H1 (cell line): ENCODE measurements at regions not wholly inside any gene's neighbourhood (a gene's known extent, or its start where the extent isn't known, plus 50 kb on each side); places are given as distances from the start of the nearest gene placed in this dataset.
"Not testable (repeated sequence)": the region's sequence is repeated elsewhere in the genome, so short reads cannot be mapped to it uniquely, and the experiment has no call there.

Source experiments
- CTCF ChIA-PET: fragments of 300-600 bp; sonication (Branson Sonifier 250); formaldehyde crosslinking; loops from one replicate; lab custom pipeline; 2021; ENCODE audit not compliant: partially characterized antibody; lab: Charles Lee
- POLR2A ChIA-PET: fragments of 300-600 bp; sonication (Branson Sonifier 250); formaldehyde crosslinking; loops from one replicate; lab custom pipeline; 2021; ENCODE audit warnings: inconsistent platforms; ENCODE audit not compliant: partially characterized antibody; lab: Charles Lee
- DNase-seq, 2 experiments: peaks; one replicate each; pipeline versions ENCODE4 v3.0.0 to v3.0.0-alpha.2; 2010 to 2022; ENCODE audit warnings: low spot score in 2 of 2, low read depth in 1 of 2, mixed read lengths in 1 of 2
- FAIRE-seq: peaks from 2 replicates; lab custom pipeline; 2011; peaks lifted over from hg19 to GRCh38; lab: Jason Lieb, UNC
- H2AFZ ChIP-seq: 2 replicates; pipeline ENCODE4 v1.8.1; 2012; ENCODE audit warnings: low read length, inconsistent platforms
- H2AK5ac ChIP-seq: 2 replicates; pipeline ENCODE4 v1.6.1; 2013; ENCODE audit warnings: low read depth, low read length
- H2BK120ac ChIP-seq: replicated peaks from 2 replicates; pipeline ENCODE3; 2013; ENCODE audit warnings: low read depth, low read length, inconsistent platforms
- H2BK12ac ChIP-seq: 2 replicates; pipeline ENCODE4 v1.6.1; 2013; ENCODE audit warnings: low read depth, low read length
- H2BK15ac ChIP-seq: 2 replicates; pipeline ENCODE4 v1.6.1; 2013; ENCODE audit warnings: low read length
- H2BK20ac ChIP-seq: 2 replicates; pipeline ENCODE4 v1.6.1; 2013; ENCODE audit warnings: low read length
- H2BK5ac ChIP-seq: 2 replicates; pipeline ENCODE4 v1.6.1; 2013; ENCODE audit warnings: low read depth, low read length
- H3K14ac ChIP-seq: 2 replicates; pipeline ENCODE4 v1.6.1; 2013; ENCODE audit warnings: inconsistent platforms; ENCODE audit not compliant: insufficient read length
- H3K18ac ChIP-seq: 2 replicates; pipeline ENCODE4 v1.6.1; 2013; ENCODE audit warnings: low read length; ENCODE audit errors: extremely low read depth
- H3K23ac ChIP-seq: 2 replicates; pipeline ENCODE4 v1.6.1; 2013; ENCODE audit warnings: inconsistent platforms; ENCODE audit not compliant: insufficient read length
- H3K23me2 ChIP-seq: 2 replicates; pipeline ENCODE4 v1.6.1; 2013; ENCODE audit warnings: low read depth, low read length
- H3K27ac ChIP-seq: 2 replicates; pipeline ENCODE4 v1.6.1; 2011; ENCODE audit warnings: low read depth, low read length, inconsistent platforms
- H3K27me3 ChIP-seq, 4 experiments: replicated peaks in 1 of 4; 1 replicate in 1 of 4; 2 replicates in 3 of 4; pipeline versions ENCODE4 v1.6.1 to v1.8.1; 2011 to 2013; ENCODE audit warnings: low read length in 3 of 4, mild to moderate bottlenecking in 3 of 4, inconsistent platforms in 2 of 4, mixed read lengths in 2 of 4, moderate library complexity in 1 of 4; ENCODE audit not compliant: control insufficient read depth in 3 of 4, insufficient read depth in 3 of 4; ENCODE audit errors: extremely low read depth in 1 of 4
- H3K36me3 ChIP-seq, 4 experiments: 2 replicates each; pipeline versions ENCODE4 v1.6.1 to v1.8.1; 2011 to 2013; ENCODE audit warnings: mild to moderate bottlenecking in 4 of 4, low read length in 3 of 4, moderate library complexity in 2 of 4, control low read depth in 1 of 4, inconsistent platforms in 1 of 4; ENCODE audit not compliant: insufficient read depth in 4 of 4, control insufficient read depth in 2 of 4
- H3K4ac ChIP-seq: replicated peaks from 2 replicates; pipeline ENCODE3; 2013; ENCODE audit warnings: low read length, low read depth, mixed read lengths, inconsistent platforms; ENCODE audit not compliant: insufficient read length
- H3K4me1 ChIP-seq, 4 experiments: replicated peaks in 1 of 4; 1 replicate in 1 of 4; 2 replicates in 3 of 4; pipeline versions ENCODE4 v1.6.1 to v1.8.1; 2011 to 2013; ENCODE audit warnings: low read length in 3 of 4, inconsistent platforms in 2 of 4, mixed read lengths in 1 of 4; ENCODE audit not compliant: insufficient read depth in 4 of 4, control insufficient read depth in 3 of 4
- H3K4me2 ChIP-seq, 2 experiments: 2 replicates each; pipeline versions ENCODE4 v1.6.1 to v1.8.1; 2011 to 2013; ENCODE audit warnings: low read depth in 2 of 2, low read length in 2 of 2, control low read depth in 1 of 2, inconsistent platforms in 1 of 2, mild to moderate bottlenecking in 1 of 2; ENCODE audit not compliant: insufficient read depth in 1 of 2
- H3K4me3 ChIP-seq, 4 experiments: fragments of 200-600, 300-600 bp in 1 of 4; sonication (generic), shearing (Covaris generic), sonication (Bioruptor Twin) in 1 of 4; 2 replicates each; pipeline versions ENCODE4 v1.5.1 to v1.8.1; 2011 to 2016; ENCODE audit warnings: low read length in 4 of 4, low read depth in 3 of 4, control low read depth in 2 of 4, inconsistent platforms in 2 of 4, mild to moderate bottlenecking in 2 of 4, mixed read lengths in 1 of 4, moderate library complexity in 1 of 4; ENCODE audit not compliant: insufficient read depth in 2 of 4; ENCODE audit errors: extremely low read depth in 1 of 4
- H3K56ac ChIP-seq: replicated peaks from 2 replicates; pipeline ENCODE3; 2013; ENCODE audit warnings: low read depth, mild to moderate bottlenecking, mixed read lengths, low read length, inconsistent platforms; ENCODE audit not compliant: insufficient read length
- H3K79me1 ChIP-seq: 2 replicates; pipeline ENCODE4 v1.6.1; 2013; ENCODE audit warnings: low read depth, low read length, control low read depth
- H3K79me2 ChIP-seq, 2 experiments: 2 replicates each; pipeline versions ENCODE4 v1.6.1 to v1.8.1; 2012 to 2013; ENCODE audit warnings: low read length in 2 of 2, mild to moderate bottlenecking in 2 of 2, inconsistent platforms in 1 of 2; ENCODE audit not compliant: insufficient read depth in 2 of 2, control insufficient read depth in 1 of 2
- H3K9ac ChIP-seq, 4 experiments: replicated peaks in 1 of 4; 1 replicate in 1 of 4; 2 replicates in 3 of 4; pipeline versions ENCODE4 v1.6.1 to v1.8.1; 2011 to 2013; ENCODE audit warnings: low read depth in 3 of 4, low read length in 3 of 4, control low read depth in 2 of 4, mild to moderate bottlenecking in 2 of 4, moderate library complexity in 2 of 4, inconsistent platforms in 1 of 4; ENCODE audit errors: extremely low read depth in 1 of 4
- H3K9me3 ChIP-seq, 2 experiments: 2 replicates each; pipeline versions ENCODE4 v1.6.1 to v1.8.1; 2012 to 2013; ENCODE audit warnings: mild to moderate bottlenecking in 2 of 2, moderate library complexity in 2 of 2, control low read depth in 1 of 2, inconsistent platforms in 1 of 2, low read depth in 1 of 2, low read length in 1 of 2, mixed read lengths in 1 of 2; ENCODE audit not compliant: insufficient read depth in 2 of 2
- H4K20me1 ChIP-seq, 2 experiments: replicated peaks in 1 of 2; 2 replicates each; pipeline versions ENCODE3 to v1.8.1; 2011 to 2013; ENCODE audit warnings: inconsistent platforms in 2 of 2, low read length in 2 of 2, mild to moderate bottlenecking in 1 of 2; ENCODE audit not compliant: insufficient read depth in 2 of 2, control insufficient read depth in 1 of 2
- H4K5ac ChIP-seq: 2 replicates; pipeline ENCODE4 v1.6.1; 2013; ENCODE audit warnings: low read length, low read depth, mixed read lengths, inconsistent platforms; ENCODE audit not compliant: insufficient read length
- H4K8ac ChIP-seq: 2 replicates; pipeline ENCODE4 v1.8.0; 2013; ENCODE audit warnings: mild to moderate bottlenecking, moderate library complexity, low read length, inconsistent platforms; ENCODE audit not compliant: insufficient read depth; ENCODE audit errors: extremely low read depth
- H4K91ac ChIP-seq: replicated peaks from 2 replicates; pipeline ENCODE3; 2013; ENCODE audit warnings: low read length, mixed read lengths, inconsistent platforms; ENCODE audit not compliant: insufficient read length
- WGBS, 2 experiments: shearing (Covaris generic) in 1 of 2; methylation state at CpG; one replicate each; pipeline versions ENCODE4 v1.1.6 to v1.1.7; 2013 to 2015; ENCODE audit warnings: low lambda C conversion rate in 2 of 2, mixed read lengths in 2 of 2, inconsistent platforms in 1 of 2, low coverage in 1 of 2, missing lambda C conversion rate in 1 of 2; ENCODE audit not compliant: insufficient replicate concordance in 2 of 2, insufficient coverage in 1 of 2, insufficient read length in 1 of 2; ENCODE audit errors: extremely low coverage in 1 of 2, missing lambda C conversion rate in 1 of 2; 5-methylcytosine and 5-hydroxymethylcytosine counted together

DNA sequence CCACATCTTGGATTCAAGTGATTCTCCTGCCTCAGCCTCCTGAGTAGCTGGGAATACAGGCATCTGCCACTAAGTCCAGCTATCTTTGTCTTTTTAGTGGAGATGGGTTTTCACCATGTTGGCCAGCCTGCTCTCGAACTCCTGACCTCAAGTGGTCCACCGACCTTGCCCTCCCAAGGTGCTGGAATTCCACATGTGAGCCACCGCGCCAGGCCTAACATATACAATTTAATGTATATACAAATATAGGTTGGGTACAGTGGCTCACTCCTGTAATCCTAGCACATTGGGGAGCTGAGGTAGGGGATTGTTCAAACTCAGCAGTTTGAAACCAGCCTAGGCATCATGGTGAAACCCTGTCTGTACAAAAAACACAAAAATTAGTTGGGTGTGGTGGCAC, 759.6 kb upstream of the ALG10B start:
- H3K79me1 ChIP-seq, H3K23me2 ChIP-seq, H3K4ac ChIP-seq, H4K91ac ChIP-seq, H4K8ac ChIP-seq, H3K9ac ChIP-seq, H3K27ac ChIP-seq, H3K56ac ChIP-seq, H3K79me2 ChIP-seq, H2AFZ ChIP-seq, H3K27me3 ChIP-seq, H3K4me2 ChIP-seq, H2BK12ac ChIP-seq, H3K36me3 ChIP-seq, H2BK20ac ChIP-seq, H4K5ac ChIP-seq, H3K18ac ChIP-seq, H2AK5ac ChIP-seq, H3K4me1 ChIP-seq, CTCF ChIA-PET, H3K23ac ChIP-seq, POLR2A ChIA-PET, H2BK15ac ChIP-seq, FAIRE-seq, H4K20me1 ChIP-seq, H3K4me3 ChIP-seq, H2BK5ac ChIP-seq, H3K14ac ChIP-seq, H2BK120ac ChIP-seq, DNase-seq: not testable (repeated sequence)
- 90% methylated on average over 4 of the region's 4 CpGs; no CpG with 5 or more reads in 1 of the 2 experiments for WGBS, 2 experiments
- H3K9me3 ChIP-seq = peaks cover 8 to 77% of the 10 kb centered on the region in 2 experiments; a peak in 3 of 4 replicates
